ENCODE measurements at regions not wholly inside any gene's neighbourhood (a gene's known extent, or its start where the extent isn't known, plus 50 kb on each side); places are given as distances from the start of the nearest gene placed in this dataset.

DNA sequence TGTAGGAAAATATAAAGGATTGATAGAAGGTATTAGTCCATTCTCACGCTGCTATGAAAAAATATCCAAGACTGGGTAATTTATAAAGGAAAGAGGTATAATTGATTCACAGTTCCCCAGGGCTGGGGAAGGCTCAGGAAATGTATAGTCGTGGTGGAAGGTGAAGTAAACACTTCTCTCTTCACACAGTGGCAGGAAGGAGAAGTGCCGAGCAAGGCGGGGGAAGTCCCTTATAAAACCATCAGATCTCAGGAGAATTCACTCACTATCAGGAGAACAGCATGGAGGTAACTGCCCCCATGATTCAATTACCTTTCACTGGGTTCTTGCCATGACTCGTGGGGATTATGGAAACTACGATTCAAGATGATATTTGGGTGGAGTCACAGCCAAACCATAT is 1806.0 kb downstream of the MRPL39 start:
- H3K4me3 ChIP-seq (ENCODE audit: low read depth, low read length): no peak overlapping the region
- no peak for DNase-seq (ENCODE audit: low read depth)
- TF ChIP-seq, protein P1, sequence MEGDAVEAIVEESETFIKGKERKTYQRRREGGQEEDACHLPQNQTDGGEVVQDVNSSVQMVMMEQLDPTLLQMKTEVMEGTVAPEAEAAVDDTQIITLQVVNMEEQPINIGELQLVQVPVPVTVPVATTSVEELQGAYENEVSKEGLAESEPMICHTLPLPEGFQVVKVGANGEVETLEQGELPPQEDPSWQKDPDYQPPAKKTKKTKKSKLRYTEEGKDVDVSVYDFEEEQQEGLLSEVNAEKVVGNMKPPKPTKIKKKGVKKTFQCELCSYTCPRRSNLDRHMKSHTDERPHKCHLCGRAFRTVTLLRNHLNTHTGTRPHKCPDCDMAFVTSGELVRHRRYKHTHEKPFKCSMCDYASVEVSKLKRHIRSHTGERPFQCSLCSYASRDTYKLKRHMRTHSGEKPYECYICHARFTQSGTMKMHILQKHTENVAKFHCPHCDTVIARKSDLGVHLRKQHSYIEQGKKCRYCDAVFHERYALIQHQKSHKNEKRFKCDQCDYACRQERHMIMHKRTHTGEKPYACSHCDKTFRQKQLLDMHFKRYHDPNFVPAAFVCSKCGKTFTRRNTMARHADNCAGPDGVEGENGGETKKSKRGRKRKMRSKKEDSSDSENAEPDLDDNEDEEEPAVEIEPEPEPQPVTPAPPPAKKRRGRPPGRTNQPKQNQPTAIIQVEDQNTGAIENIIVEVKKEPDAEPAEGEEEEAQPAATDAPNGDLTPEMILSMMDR (conservative IDR thresholded peaks at IDR 0.05; ENCODE audit: low read depth, low read length): no peak

DNA sequence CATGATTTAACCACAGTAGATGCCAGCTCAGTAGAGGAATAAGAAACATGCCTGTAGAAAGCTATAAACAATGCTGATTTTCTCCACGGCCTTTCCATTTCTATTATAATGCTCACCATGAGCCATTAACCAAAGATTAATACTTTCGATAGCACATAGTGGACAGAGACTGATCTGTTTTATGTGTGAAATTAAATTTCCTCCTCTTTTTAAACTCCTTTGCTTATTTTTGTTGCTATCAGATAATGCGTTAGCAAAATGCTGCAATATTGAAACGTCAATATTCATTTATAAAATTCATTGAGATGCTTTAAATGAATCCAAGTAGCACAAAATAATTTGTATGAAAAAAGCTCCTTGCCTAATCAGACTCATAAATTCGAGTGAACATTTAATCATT is 1807.9 kb downstream of the MRPL39 start:
- TF ChIP-seq, protein P1 (conservative IDR thresholded peaks at IDR 0.05; ENCODE audit: low read depth, low read length): no peak

DNA sequence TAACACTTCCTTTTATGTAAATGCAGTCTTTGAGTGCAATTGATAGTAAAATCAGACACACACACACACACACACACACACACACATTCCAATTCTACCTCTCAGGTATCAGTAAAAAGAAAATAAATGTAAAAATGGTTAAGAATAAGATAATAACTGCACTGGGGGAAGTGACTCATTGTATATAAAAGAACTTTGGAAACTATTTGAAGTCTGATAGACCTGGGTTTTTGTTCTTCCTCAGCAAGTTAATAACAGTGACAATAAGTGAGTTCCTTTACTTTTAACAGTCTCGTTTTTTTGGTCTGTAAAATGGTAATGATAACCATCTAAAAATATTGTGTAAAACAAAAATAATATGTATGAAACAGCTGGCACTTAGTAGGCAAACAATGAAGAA is 1815.0 kb downstream of the MRPL39 start:
- no peak for DNase-seq (ENCODE audit: low read depth)
- H3K4me3 ChIP-seq (ENCODE audit: low read depth, low read length): no peak overlapping the region
- TF ChIP-seq, protein P1 (conservative IDR thresholded peaks at IDR 0.05; ENCODE audit: low read depth, low read length): no peak

More for the DNA sequence above, 1807.9 kb downstream of the MRPL39 start:
- no peak overlapping the region for H3K4me3 ChIP-seq (ENCODE audit: low read depth, low read length)
- DNase-seq (ENCODE audit: low read depth): no peak

DNA sequence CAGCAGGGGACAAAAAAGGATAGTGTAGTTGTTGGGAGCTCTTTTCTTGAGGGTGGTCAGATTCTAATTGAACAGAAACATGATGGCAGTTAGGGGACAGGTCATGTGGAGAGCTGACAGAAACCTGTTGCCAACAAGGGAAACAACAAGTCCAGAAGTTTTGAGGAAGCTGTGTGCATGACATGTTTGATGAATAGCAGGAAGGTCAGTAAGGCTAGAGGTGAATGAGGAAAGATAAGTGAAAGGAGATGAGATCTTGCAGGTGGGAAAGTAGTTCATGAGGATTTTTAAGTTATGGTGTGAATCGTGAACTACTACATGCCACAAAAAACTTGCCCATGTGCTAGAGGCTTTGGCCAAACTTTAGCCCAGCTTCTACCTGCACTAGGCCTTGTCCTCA is 1817.4 kb downstream of the MRPL39 start:
- DNase-seq (ENCODE audit: low read depth): no peak
- TF ChIP-seq, protein P1 (conservative IDR thresholded peaks at IDR 0.05; ENCODE audit: low read depth, low read length): no peak
- H3K4me3 ChIP-seq (ENCODE audit: low read depth, low read length): no peak overlapping the region

DNA sequence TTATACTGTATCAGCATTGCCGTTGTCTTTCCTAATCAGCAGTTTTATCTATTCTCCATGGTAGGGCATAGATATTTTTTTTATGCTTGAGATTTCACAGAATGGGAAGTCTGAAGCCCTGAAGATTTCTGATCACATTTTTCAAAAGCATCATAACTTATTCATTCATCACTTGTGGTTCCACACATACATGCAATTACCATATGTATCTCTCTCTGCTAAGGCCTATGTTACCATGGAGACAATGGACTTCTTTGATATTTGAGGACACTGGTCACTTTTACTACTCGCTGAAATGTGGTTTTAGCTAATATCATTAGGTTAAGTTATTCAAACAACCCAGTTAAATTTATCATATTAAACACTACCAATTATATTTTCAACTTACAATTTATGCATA is 1827.0 kb downstream of the MRPL39 start:
- DNase-seq (ENCODE audit: low read depth): no peak
- TF ChIP-seq, protein P1 (conservative IDR thresholded peaks at IDR 0.05; ENCODE audit: low read depth, low read length): no peak
- no peak overlapping the region for H3K4me3 ChIP-seq (ENCODE audit: low read depth, low read length)

DNA sequence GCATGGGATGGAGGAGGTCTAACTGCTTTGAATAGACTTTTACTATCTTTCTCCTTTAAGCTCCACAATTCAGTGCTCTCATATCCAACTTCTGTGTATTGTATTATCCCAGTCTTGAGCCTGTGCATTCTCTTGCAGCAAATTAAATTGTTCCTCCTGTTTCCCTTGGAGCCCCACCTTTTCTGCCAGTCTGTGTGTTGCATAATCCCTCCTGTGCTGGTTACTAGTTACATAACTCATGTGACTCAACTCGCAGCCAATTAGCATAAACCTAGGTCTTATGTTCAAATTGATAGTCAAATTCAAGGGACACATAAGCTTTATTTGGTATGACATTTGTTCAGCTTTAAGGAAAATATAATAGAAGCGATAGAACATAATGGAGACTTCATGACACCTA is 1863.5 kb downstream of the MRPL39 start:
- TF ChIP-seq, protein P1 (conservative IDR thresholded peaks at IDR 0.05; ENCODE audit: low read depth, low read length): no peak
- no peak for DNase-seq (ENCODE audit: low read depth)
- H3K4me3 ChIP-seq (ENCODE audit: low read depth, low read length): no peak overlapping the region

DNA sequence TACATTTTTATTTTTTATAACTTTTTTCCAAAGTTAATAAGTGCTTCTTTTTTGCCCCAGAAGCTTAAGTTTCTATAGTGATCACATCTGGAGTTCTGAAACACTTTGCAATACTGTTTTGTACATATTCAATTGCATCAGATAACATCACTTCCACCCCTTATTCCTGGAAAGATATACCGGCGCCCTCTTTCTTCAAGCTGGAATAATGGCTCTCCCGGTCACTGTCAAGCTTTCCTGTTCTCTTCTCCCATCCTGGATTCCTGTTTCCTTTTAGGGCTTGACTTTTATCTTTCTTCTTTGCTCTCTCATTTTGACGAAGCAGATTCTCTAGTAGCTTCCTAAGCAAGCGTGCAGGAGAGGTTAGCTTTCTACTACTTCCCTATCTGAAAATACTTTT is 1866.8 kb downstream of the MRPL39 start:
- TF ChIP-seq, protein P1 (conservative IDR thresholded peaks at IDR 0.05; ENCODE audit: low read depth, low read length): no peak
- no peak for DNase-seq (ENCODE audit: low read depth)
- no peak overlapping the region for H3K4me3 ChIP-seq (ENCODE audit: low read depth, low read length)
